Loucy (cell line): ENCODE measurements at regions not wholly inside any gene's neighbourhood (a gene's known extent, or its start where the extent isn't known, plus 50 kb on each side); places are given as distances from the start of the nearest gene placed in this dataset.

Experiments
- H2AFZ ChIP-seq: fragments of 200-600 bp; sonication (generic); 2 replicates; pipeline ENCODE4 v1.6.0; 2016; ENCODE audit warnings: antibody characterized with exemption, mild to moderate bottlenecking, low read length, moderate library complexity
- H3F3A ChIP-seq: fragments of 200-600 bp; 2 replicates; pipeline ENCODE4 v1.6.0; 2016; ENCODE audit warnings: antibody characterized with exemption, low read depth, mild to moderate bottlenecking
- H3K27me3 ChIP-seq: fragments of 200-600 bp; sonication (generic); 2 replicates; pipeline ENCODE4 v1.6.1; 2014; ENCODE audit warnings: low read length, mild to moderate bottlenecking; ENCODE audit not compliant: insufficient read depth, poor library complexity, severe bottlenecking
- H3K36me3 ChIP-seq: fragments of 200-600 bp; sonication (generic); 2 replicates; pipeline ENCODE4 v1.6.1; 2016; ENCODE audit warnings: low read length; ENCODE audit not compliant: insufficient read depth
- H3K4me1 ChIP-seq: fragments of 200-600 bp; sonication (generic); 2 replicates; pipeline ENCODE4 v1.5.1; 2014; ENCODE audit warnings: low read length, mild to moderate bottlenecking; ENCODE audit not compliant: insufficient read depth, poor library complexity, severe bottlenecking
- H3K4me2 ChIP-seq: fragments of 200-600 bp; sonication (generic); 2 replicates; pipeline ENCODE4 v1.6.0; 2014; ENCODE audit warnings: antibody characterized with exemption, low read length, low read depth, mild to moderate bottlenecking; ENCODE audit not compliant: poor library complexity, severe bottlenecking
- H3K4me3 ChIP-seq: fragments of 200-600 bp; sonication (generic); 2 replicates; pipeline ENCODE4 v1.5.1; 2014; ENCODE audit warnings: low read length, mild to moderate bottlenecking, mixed read lengths; ENCODE audit not compliant: poor library complexity, severe bottlenecking
- H3K79me2 ChIP-seq: fragments of 200-600 bp; sonication (generic); 2 replicates; pipeline ENCODE4 v1.6.1; 2014; ENCODE audit warnings: low read length; ENCODE audit not compliant: insufficient read depth
- H3K9ac ChIP-seq: fragments of 200-600 bp; sonication (generic); 2 replicates; pipeline ENCODE4 v1.6.0; 2014; ENCODE audit warnings: mild to moderate bottlenecking, low read depth, low read length, moderate library complexity; ENCODE audit not compliant: poor library complexity, severe bottlenecking
- H3K9me2 ChIP-seq: fragments of 200-600 bp; sonication (generic); replicated peaks from 2 replicates; pipeline ENCODE4 v1.6.1; 2016; ENCODE audit warnings: low read depth, low read length, mixed read lengths
- H3K9me3 ChIP-seq: fragments of 200-600 bp; sonication (generic); 2 replicates; pipeline ENCODE4 v1.6.1; 2014; ENCODE audit warnings: mild to moderate bottlenecking, antibody characterized with exemption, low read length, low read depth; ENCODE audit not compliant: insufficient read depth
- H4K20me1 ChIP-seq: fragments of 200-600 bp; sonication (generic); 2 replicates; pipeline ENCODE4 v1.6.0; 2014; ENCODE audit warnings: antibody characterized with exemption, low read length, mild to moderate bottlenecking; ENCODE audit not compliant: insufficient read depth, poor library complexity, severe bottlenecking
- CTCF ChIP-seq: fragments of 200-600 bp; sonication (generic); conservative IDR thresholded peaks from 2 replicates; pipeline ENCODE4 v1.5.1; 2014; ENCODE audit warnings: mild to moderate bottlenecking, antibody characterized with exemption, low read length
- EZH2phosphoT487 ChIP-seq: fragments of 200-600 bp; IDR thresholded peaks from 2 replicates; pipeline ENCODE4 v1.6.1; 2018; ENCODE audit warnings: antibody characterized with exemption, mild to moderate bottlenecking, moderate library complexity, borderline replicate concordance

GRCh38 chr16:11452298-11452697 is 107.0 kb downstream of the RMI2 start:
- Histone ChIP-seq H3K9ac (no peak overlapping the region), H3K9me3 (no peaks in the 10 kb centered on the region), H3K27me3 (no peaks in the 10 kb centered on the region), H3K36me3 (no peaks in the 10 kb centered on the region), H3K4me3 (no peak overlapping the region), H2AFZ (no peak overlapping the region), H4K20me1 (no peaks in the 10 kb centered on the region), H3K4me1 (no peaks in the 10 kb centered on the region), H3K4me2 (no peak overlapping the region), H3F3A (no peaks in the 10 kb centered on the region), H3K79me2 (no peaks in the 10 kb centered on the region), H3K9me2 (no peaks in the 10 kb centered on the region)
- TF ChIP-seq EZH2phosphoT487 (no peak), CTCF (no peak)

- H3K9me3 ChIP-seq = no peaks in the 10 kb centered on the region
- no peaks in the 10 kb centered on the region for H3K36me3 ChIP-seq
- no peak for TF ChIP-seq EZH2phosphoT487
- TF ChIP-seq CTCF = no peak
- no peak overlapping the region for H2AFZ ChIP-seq
- H3K4me2 ChIP-seq = no peak overlapping the region
- H4K20me1 ChIP-seq = no peaks in the 10 kb centered on the region
- H3F3A ChIP-seq = no peaks in the 10 kb centered on the region
- no peaks in the 10 kb centered on the region for H3K79me2 ChIP-seq
- no peak overlapping the region for H3K4me3 ChIP-seq
- no peaks in the 10 kb centered on the region for H3K4me1 ChIP-seq
- H3K9me2 ChIP-seq = no peaks in the 10 kb centered on the region
- no peaks in the 10 kb centered on the region for H3K27me3 ChIP-seq
- H3K9ac ChIP-seq = no peak overlapping the region
These were observed 107.6 kb downstream of the RMI2 start for GRCh38 chr16:11452746-11453389.

GRCh38 chr16:11456741-11457140 is 111.5 kb downstream of the RMI2 start:
- Histone ChIP-seq H3K9ac (no peak overlapping the region), H3K9me2 (no peaks in the 10 kb centered on the region), H3K9me3 (no peaks in the 10 kb centered on the region), H3K27me3 (no peaks in the 10 kb centered on the region), H3K4me2 (no peak overlapping the region), H3F3A (no peaks in the 10 kb centered on the region), H4K20me1 (no peaks in the 10 kb centered on the region), H3K79me2 (no peaks in the 10 kb centered on the region), H2AFZ (no peak overlapping the region), H3K4me3 (no peak overlapping the region), H3K36me3 (no peaks in the 10 kb centered on the region), H3K4me1 (no peaks in the 10 kb centered on the region)
- TF ChIP-seq EZH2phosphoT487 (no peak), CTCF (no peak)
